ENCODE measurements at regions not wholly inside any gene's neighbourhood (a gene's known extent, or its start where the extent isn't known, plus 50 kb on each side); places are given as distances from the start of the nearest gene placed in this dataset.

DNA sequence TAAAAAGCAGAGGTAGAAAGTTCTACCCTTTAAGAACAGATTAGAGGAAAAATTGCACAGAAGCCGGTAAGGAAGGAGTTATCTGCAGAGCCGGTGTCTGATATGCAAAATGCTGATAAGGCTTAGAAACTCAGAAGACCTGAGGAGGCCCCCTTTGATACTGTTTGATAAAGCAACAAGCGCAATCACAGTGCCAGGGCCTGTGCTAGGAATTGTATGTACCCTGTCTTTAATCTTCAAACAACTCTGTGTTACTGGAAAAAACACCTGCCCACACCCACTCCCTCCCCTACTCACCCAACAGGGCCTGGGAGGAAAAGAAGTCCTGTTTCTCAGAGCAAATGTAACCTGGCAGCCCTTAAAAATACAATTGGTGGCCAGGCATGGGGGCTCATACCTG is 112.7 kb upstream of the FUT8 start:
- Histone ChIP-seq H3K36me3 (ENCODE audit: control insufficient read depth in 4 of 4, insufficient read depth in 3 of 4, low read depth in 1 of 4, low read length in 3 of 4) (no peaks in the 10 kb centered on the region), H3K4me3 (ENCODE audit: low read depth in 1 of 3, low read length in 3 of 3) (no peak overlapping the region), H3K9ac (ENCODE audit: low read depth in 1 of 2, low read length in 2 of 2) (no peak overlapping the region), H3K9me3 (ENCODE audit: control insufficient read depth in 4 of 4, low read length in 3 of 4) (no peaks in the 10 kb centered on the region), H3K4me1 (ENCODE audit: control insufficient read depth in 4 of 4, insufficient read depth in 4 of 4, low read length in 3 of 4) (no peaks in the 10 kb centered on the region), H3K27me3 (ENCODE audit: control insufficient read depth in 4 of 4, insufficient read depth in 4 of 4, low read length in 3 of 4) (peaks cover 0 to 2% (median 0%) of the 10 kb centered on the region in 4 donors), H3K27ac (ENCODE audit: low read depth in 1 of 2, low read length in 2 of 2) (no peak overlapping the region)
- TF ChIP-seq GABPA (IDR thresholded peaks at IDR 0.05 in 1 of 2, conservative IDR thresholded peaks at IDR 0.05 in 1 of 2) (no peak), HNF4G (IDR thresholded peaks at IDR 0.05) (no peak), JUND (IDR thresholded peaks at IDR 0.05) (no peak), TAF1 (conservative IDR thresholded peaks at IDR 0.05) (no peak), FOXA1 (IDR thresholded peaks at IDR 0.05) (no peak), FOXA2 (IDR thresholded peaks at IDR 0.05) (no peak)
- TF ChIP-seq, protein P1, sequence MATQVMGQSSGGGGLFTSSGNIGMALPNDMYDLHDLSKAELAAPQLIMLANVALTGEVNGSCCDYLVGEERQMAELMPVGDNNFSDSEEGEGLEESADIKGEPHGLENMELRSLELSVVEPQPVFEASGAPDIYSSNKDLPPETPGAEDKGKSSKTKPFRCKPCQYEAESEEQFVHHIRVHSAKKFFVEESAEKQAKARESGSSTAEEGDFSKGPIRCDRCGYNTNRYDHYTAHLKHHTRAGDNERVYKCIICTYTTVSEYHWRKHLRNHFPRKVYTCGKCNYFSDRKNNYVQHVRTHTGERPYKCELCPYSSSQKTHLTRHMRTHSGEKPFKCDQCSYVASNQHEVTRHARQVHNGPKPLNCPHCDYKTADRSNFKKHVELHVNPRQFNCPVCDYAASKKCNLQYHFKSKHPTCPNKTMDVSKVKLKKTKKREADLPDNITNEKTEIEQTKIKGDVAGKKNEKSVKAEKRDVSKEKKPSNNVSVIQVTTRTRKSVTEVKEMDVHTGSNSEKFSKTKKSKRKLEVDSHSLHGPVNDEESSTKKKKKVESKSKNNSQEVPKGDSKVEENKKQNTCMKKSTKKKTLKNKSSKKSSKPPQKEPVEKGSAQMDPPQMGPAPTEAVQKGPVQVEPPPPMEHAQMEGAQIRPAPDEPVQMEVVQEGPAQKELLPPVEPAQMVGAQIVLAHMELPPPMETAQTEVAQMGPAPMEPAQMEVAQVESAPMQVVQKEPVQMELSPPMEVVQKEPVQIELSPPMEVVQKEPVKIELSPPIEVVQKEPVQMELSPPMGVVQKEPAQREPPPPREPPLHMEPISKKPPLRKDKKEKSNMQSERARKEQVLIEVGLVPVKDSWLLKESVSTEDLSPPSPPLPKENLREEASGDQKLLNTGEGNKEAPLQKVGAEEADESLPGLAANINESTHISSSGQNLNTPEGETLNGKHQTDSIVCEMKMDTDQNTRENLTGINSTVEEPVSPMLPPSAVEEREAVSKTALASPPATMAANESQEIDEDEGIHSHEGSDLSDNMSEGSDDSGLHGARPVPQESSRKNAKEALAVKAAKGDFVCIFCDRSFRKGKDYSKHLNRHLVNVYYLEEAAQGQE (IDR thresholded peaks at IDR 0.05), result no peak
- TF ChIP-seq, protein P2, sequence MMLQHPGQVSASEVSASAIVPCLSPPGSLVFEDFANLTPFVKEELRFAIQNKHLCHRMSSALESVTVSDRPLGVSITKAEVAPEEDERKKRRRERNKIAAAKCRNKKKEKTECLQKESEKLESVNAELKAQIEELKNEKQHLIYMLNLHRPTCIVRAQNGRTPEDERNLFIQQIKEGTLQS (IDR thresholded peaks at IDR 0.05), result no peak
- DNase-seq (ENCODE audit: low spot score), result no peak
- 62% methylated on average over 3 of the region's 3 CpGs for WGBS

DNA sequence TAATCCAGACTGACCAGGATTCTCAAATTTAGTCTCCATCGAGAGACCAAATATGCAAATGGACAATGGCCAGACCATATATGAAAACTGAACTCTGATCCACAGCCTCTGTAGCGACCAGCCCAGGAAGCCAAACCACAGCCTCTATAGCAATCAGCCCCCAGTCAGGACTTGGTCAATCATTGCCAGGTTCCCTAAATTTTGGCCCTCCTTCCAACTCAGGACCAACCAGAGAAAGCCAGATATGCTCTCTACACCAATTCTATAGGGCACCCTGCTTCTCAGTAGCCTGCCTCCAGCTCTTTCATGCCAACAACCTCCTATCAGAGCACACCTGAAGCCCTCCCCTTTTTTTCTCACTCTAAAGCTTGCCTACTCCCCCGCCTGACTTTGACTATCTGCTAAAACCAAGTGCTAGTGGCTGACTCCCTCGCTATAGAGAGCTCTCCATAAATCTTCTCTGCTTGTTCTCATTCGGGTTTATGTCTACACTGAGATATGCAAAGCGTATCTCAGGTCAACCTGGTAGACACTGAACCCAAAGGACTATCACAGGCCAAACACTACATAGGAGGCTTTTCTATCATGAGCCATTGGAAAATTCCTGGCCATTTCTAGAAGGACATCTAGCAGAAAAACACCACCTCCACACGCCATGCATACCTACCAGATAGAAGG is 110.5 kb upstream of the FUT8 start:
- Histone ChIP-seq H3K4me1 (ENCODE audit: control insufficient read depth in 4 of 4, insufficient read depth in 4 of 4, low read length in 3 of 4) (no peaks in the 10 kb centered on the region), H3K9me3 (ENCODE audit: control insufficient read depth in 4 of 4, low read length in 3 of 4) (no peaks in the 10 kb centered on the region), H3K27me3 (ENCODE audit: control insufficient read depth in 4 of 4, insufficient read depth in 4 of 4, low read length in 3 of 4) (peaks cover 0 to 2% (median 0%) of the 10 kb centered on the region in 4 donors), H3K4me3 (ENCODE audit: low read depth in 1 of 3, low read length in 3 of 3) (no peak overlapping the region), H3K36me3 (ENCODE audit: control insufficient read depth in 4 of 4, insufficient read depth in 3 of 4, low read depth in 1 of 4, low read length in 3 of 4) (no peaks in the 10 kb centered on the region), H3K9ac (ENCODE audit: low read depth in 1 of 2, low read length in 2 of 2) (no peak overlapping the region), H3K27ac (ENCODE audit: low read depth in 1 of 2, low read length in 2 of 2) (no peak overlapping the region)
- no peak for DNase-seq (ENCODE audit: low spot score)
- no peak for TF ChIP-seq FOXA1 (IDR thresholded peaks at IDR 0.05)
- no peak for TF ChIP-seq TAF1 (conservative IDR thresholded peaks at IDR 0.05)
- TF ChIP-seq FOXA2 (IDR thresholded peaks at IDR 0.05), result no peak
- TF ChIP-seq GABPA (IDR thresholded peaks at IDR 0.05 in 1 of 2, conservative IDR thresholded peaks at IDR 0.05 in 1 of 2), result no peak
- TF ChIP-seq, protein P3, sequence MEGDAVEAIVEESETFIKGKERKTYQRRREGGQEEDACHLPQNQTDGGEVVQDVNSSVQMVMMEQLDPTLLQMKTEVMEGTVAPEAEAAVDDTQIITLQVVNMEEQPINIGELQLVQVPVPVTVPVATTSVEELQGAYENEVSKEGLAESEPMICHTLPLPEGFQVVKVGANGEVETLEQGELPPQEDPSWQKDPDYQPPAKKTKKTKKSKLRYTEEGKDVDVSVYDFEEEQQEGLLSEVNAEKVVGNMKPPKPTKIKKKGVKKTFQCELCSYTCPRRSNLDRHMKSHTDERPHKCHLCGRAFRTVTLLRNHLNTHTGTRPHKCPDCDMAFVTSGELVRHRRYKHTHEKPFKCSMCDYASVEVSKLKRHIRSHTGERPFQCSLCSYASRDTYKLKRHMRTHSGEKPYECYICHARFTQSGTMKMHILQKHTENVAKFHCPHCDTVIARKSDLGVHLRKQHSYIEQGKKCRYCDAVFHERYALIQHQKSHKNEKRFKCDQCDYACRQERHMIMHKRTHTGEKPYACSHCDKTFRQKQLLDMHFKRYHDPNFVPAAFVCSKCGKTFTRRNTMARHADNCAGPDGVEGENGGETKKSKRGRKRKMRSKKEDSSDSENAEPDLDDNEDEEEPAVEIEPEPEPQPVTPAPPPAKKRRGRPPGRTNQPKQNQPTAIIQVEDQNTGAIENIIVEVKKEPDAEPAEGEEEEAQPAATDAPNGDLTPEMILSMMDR (IDR thresholded peaks at IDR 0.05; ENCODE audit: low read depth, low read length, missing input control), result no peak
- TF ChIP-seq HNF4G (IDR thresholded peaks at IDR 0.05), result no peak
- TF ChIP-seq HNF4A (conservative IDR thresholded peaks at IDR 0.05), result no peak
- TF ChIP-seq, protein P2 (IDR thresholded peaks at IDR 0.05), result no peak
- no peak for TF ChIP-seq RXRA (IDR thresholded peaks at IDR 0.05)
- TF ChIP-seq RAD21 (IDR thresholded peaks at IDR 0.05), result no peak
- TF ChIP-seq EGR1 (IDR thresholded peaks at IDR 0.05; ENCODE audit: low read depth in 2 of 2), result no peak
- 74% methylated on average over 7 of the region's 7 CpGs for WGBS
